OCI-LY3 (cell line): ENCODE measurements at regions not wholly inside any gene's neighbourhood (a gene's known extent, or its start where the extent isn't known, plus 50 kb on each side); places are given as distances from the start of the nearest gene placed in this dataset.
"Not testable (repeated sequence)": the region's sequence is repeated elsewhere in the genome, so short reads cannot be mapped to it uniquely, and the experiment has no call there.

ENCODE experiments used
- CTCF ChIP-seq: fragments of 200-600, 300-600 bp; sonication (generic); IDR thresholded peaks from 2 replicates; pipeline ENCODE4 v1.5.1; 2014; ENCODE audit warnings: antibody characterized with exemption, low read length, low read depth
- EZH2phosphoT487 ChIP-seq: fragments of 200-600 bp; shearing (Covaris generic); IDR thresholded peaks from 2 replicates; pipeline ENCODE4 v1.6.1; 2018; ENCODE audit warnings: antibody characterized with exemption, mixed run types, low read depth

DNA sequence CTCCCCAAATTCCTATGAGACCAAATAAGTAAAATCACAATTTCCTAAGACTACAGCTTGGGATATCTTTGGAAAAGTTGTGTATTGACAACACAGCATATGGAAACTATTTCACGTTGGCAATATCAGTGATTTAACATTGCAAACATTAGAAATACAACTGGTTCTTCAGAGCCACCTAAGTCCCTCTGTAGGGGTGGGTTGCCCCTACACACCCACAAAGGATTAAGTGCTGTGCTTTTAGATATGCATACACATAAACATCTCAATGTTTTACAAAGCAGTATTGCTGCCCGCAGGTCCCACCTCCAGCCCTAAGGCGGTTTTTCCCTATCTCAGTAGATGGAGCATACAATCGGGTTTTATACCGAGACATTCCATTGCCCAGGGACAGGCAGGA, 66.0 kb upstream of the DEFB108B start:
- TF ChIP-seq CTCF, EZH2phosphoT487: not testable (repeated sequence)
